HFFc6 (cell line): ENCODE measurements at regions not wholly inside any gene's neighbourhood (a gene's known extent, or its start where the extent isn't known, plus 50 kb on each side); places are given as distances from the start of the nearest gene placed in this dataset.
A peak's percentile ranks its signal among the peaks of the same experiment; 100 is the strongest.

Source experiments
- DNase-seq: peaks from one replicate; pipeline ENCODE4 v3.0.0-alpha.2; 2018
- H3K27ac Mint-ChIP-seq: 2 replicates; pipeline ENCODE4 v1.8.0; 2020; ENCODE audit warnings: mild to moderate bottlenecking, mixed read lengths
- H3K27me3 Mint-ChIP-seq: 2 replicates; pipeline ENCODE4 v1.8.0; 2021; ENCODE audit warnings: mild to moderate bottlenecking, moderate library complexity, mixed read lengths; ENCODE audit not compliant: insufficient read depth
- H3K36me3 Mint-ChIP-seq: 2 replicates; pipeline ENCODE4 v1.8.0; 2021; ENCODE audit warnings: low read depth, mixed read lengths
- H3K4me1 Mint-ChIP-seq: 2 replicates; pipeline ENCODE4 v1.8.0; 2020; ENCODE audit warnings: low read depth, mixed read lengths
- H3K4me3 Mint-ChIP-seq: 2 replicates; pipeline ENCODE4 v1.8.0; 2020; ENCODE audit warnings: mild to moderate bottlenecking, moderate library complexity, mixed read lengths
- H3K9me3 Mint-ChIP-seq: 2 replicates; pipeline ENCODE4 v1.8.0; 2020; ENCODE audit warnings: mild to moderate bottlenecking, mixed read lengths
- TF ChIP-seq, protein P1 (sequence below): fragments of 200-600 bp; sonication (generic); IDR thresholded peaks from 2 replicates; pipeline ENCODE4 v1.5.0; 2021; ENCODE audit warnings: antibody characterized with exemption, mild to moderate bottlenecking

DNA sequence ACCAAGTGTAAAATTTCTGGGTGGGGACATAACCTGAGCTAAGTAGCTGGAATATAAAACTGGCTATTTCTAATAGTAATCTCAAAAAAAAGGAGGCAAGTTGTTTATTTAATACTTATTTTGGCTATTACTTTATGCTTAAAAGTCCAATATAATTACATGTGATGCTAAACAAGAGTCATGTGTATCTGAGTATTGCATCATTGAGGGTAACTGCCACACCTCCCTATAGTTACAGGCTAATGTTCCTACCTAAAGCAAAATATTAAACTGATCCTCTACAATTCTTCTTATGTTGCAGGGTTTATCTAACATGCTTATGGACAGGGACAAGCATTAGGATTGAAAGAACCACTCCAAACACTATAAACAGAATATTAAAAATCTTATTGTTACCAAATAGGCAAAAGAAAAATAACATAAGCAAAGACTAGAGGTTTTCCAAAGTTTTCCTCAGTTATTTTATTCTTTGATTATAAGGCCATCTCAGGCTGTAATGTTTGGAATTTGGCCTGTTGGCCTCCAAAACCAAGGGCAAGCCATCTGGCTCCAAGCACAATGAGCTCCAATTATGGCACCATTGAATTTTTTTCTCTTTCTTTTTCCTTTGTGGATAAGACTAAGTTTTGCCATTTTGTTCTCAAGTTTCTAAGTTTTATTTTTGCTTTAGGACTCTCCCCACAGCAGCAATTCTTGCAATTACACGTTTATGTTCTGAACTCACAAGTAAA, 75.8 kb upstream of the ABI3BP start:
- H3K4me3 Mint-ChIP-seq, result peak overlapping the region; percentile 41
- H3K4me1 Mint-ChIP-seq, result peaks cover 83% of the 10 kb centered on the region
- no peaks in the 10 kb centered on the region for H3K27me3 Mint-ChIP-seq
- TF ChIP-seq, protein P1, sequence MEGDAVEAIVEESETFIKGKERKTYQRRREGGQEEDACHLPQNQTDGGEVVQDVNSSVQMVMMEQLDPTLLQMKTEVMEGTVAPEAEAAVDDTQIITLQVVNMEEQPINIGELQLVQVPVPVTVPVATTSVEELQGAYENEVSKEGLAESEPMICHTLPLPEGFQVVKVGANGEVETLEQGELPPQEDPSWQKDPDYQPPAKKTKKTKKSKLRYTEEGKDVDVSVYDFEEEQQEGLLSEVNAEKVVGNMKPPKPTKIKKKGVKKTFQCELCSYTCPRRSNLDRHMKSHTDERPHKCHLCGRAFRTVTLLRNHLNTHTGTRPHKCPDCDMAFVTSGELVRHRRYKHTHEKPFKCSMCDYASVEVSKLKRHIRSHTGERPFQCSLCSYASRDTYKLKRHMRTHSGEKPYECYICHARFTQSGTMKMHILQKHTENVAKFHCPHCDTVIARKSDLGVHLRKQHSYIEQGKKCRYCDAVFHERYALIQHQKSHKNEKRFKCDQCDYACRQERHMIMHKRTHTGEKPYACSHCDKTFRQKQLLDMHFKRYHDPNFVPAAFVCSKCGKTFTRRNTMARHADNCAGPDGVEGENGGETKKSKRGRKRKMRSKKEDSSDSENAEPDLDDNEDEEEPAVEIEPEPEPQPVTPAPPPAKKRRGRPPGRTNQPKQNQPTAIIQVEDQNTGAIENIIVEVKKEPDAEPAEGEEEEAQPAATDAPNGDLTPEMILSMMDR, result no peak
- H3K27ac Mint-ChIP-seq, result peak overlapping the region; percentile 67
- no peak for DNase-seq
- peaks cover 11% of the 10 kb centered on the region; the same call in 1 of the 2 replicates for H3K36me3 Mint-ChIP-seq
- H3K9me3 Mint-ChIP-seq, result no peaks in the 10 kb centered on the region

DNA sequence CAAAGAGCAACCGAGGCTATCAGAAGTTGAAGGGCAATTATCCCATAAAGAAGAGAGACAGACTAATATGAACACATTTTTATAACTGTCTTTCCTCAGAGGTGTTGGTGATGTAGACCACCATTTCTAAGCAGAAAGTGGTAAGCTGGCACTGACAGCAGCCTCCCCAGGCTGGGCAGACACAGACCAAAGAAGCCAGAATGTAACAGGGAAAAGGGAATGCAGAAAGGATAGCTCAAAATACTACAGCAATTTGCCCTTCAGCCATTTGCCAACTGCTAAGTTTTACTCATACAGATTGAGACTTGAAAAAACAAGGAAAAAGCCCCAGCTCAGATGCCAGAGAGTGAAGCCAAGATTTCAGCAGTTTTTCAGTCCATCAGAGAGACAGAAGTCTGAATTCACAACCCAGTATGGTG, 73.5 kb upstream of the ABI3BP start:
- peak overlapping the region; percentile 97 for H3K27ac Mint-ChIP-seq
- H3K27me3 Mint-ChIP-seq, result no peaks in the 10 kb centered on the region
- H3K4me1 Mint-ChIP-seq, result peaks cover 73% of the 10 kb centered on the region
- no peaks in the 10 kb centered on the region for H3K9me3 Mint-ChIP-seq
- TF ChIP-seq, protein P1, result no peak
- H3K4me3 Mint-ChIP-seq, result peak overlapping the region; percentile 74
- H3K36me3 Mint-ChIP-seq, result peaks cover 9% of the 10 kb centered on the region; the same call in 1 of the 2 replicates
- peak; percentile 60 for DNase-seq

GRCh38 chr3:101065962-101066361, 72.7 kb upstream of the ABI3BP start:
- Mint-ChIP-seq H3K27me3 (no peaks in the 10 kb centered on the region; the same call in 1 of the 2 replicates), H3K27ac (peak overlapping the region; percentile 97), H3K4me3 (peak overlapping the region; percentile 74), H3K4me1 (peaks cover 69% of the 10 kb centered on the region), H3K9me3 (no peaks in the 10 kb centered on the region), H3K36me3 (0 out of 2 replicates have a peak, but pooled peaks cover 4% of the 10 kb centered on the region)
- TF ChIP-seq, protein P1, result no peak
- DNase-seq, result peak; percentile 91

DNA sequence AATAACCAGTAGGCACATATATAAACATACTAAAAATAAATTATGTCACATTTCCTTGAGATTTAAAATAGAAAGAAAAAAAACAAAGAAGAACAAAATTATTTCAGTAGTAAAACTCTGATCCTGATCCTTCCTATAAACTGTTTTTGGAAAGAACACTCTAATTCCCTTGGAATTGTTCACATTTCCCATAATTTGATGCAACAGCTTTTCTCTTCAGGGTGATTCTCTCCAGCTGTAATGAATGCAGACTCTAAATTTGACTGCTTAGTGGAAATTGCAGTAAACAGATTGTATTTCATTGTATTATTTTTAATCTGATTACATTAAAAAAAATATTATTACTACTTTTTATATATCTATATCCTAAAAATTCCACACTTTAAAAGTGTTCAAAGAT, 70.2 kb upstream of the ABI3BP start:
- Mint-ChIP-seq H3K36me3 (peaks cover 29% of the 10 kb centered on the region), H3K4me1 (peaks cover 45% of the 10 kb centered on the region), H3K27me3 (peaks cover 1% of the 10 kb centered on the region), H3K4me3 (no peak overlapping the region), H3K9me3 (peaks cover 21% of the 10 kb centered on the region), H3K27ac (no peak overlapping the region)
- TF ChIP-seq, protein P1, result no peak
- DNase-seq, result no peak

GRCh38 chr3:101061312-101061711, 68.1 kb upstream of the ABI3BP start:
- no peak for DNase-seq
- Mint-ChIP-seq H3K9me3 (peaks cover 42% of the 10 kb centered on the region), H3K4me3 (no peak overlapping the region), H3K27ac (no peak overlapping the region), H3K36me3 (peaks cover 50% of the 10 kb centered on the region), H3K27me3 (peaks cover 1% of the 10 kb centered on the region), H3K4me1 (peaks cover 31% of the 10 kb centered on the region)
- TF ChIP-seq, protein P1, result no peak
